ENCODE measurements at regions not wholly inside any gene's neighbourhood (a gene's known extent, or its start where the extent isn't known, plus 50 kb on each side); places are given as distances from the start of the nearest gene placed in this dataset.

GRCh38 chr2:208879666-208880065 lies 473.1 kb downstream of the PTH2R start:
- no peak for DNase-seq (ENCODE audit: low read depth in 1 of 2, low spot score in 2 of 2)
- H3K23ac ChIP-seq (ENCODE audit: insufficient read length), result no peak overlapping the region
- H4K5ac ChIP-seq (ENCODE audit: insufficient read length, low read depth, low read length), result no peak overlapping the region
- H3K18ac ChIP-seq (ENCODE audit: extremely low read depth, low read length), result no peak overlapping the region
- H2AFZ ChIP-seq (ENCODE audit: low read length), result no peak overlapping the region
- H3K9ac ChIP-seq (replicated peaks in 1 of 4; ENCODE audit: extremely low read depth in 1 of 4, low read depth in 3 of 4, low read length in 3 of 4), result no peak overlapping the region
- no peak overlapping the region for H2AK5ac ChIP-seq (ENCODE audit: low read depth, low read length)
- H3K4me2 ChIP-seq (ENCODE audit: insufficient read depth in 1 of 2, low read depth in 2 of 2, low read length in 2 of 2), result no peak overlapping the region
- H2BK120ac ChIP-seq (replicated peaks; ENCODE audit: low read depth, low read length), result no peak overlapping the region
- no peak overlapping the region for H2BK20ac ChIP-seq (ENCODE audit: low read length)
- no peak overlapping the region for H2BK5ac ChIP-seq (ENCODE audit: low read depth, low read length)
- no peak overlapping the region for H3K14ac ChIP-seq (ENCODE audit: insufficient read length)
- H3K4me3 ChIP-seq (ENCODE audit: extremely low read depth in 1 of 4, insufficient read depth in 2 of 4, low read depth in 3 of 4, low read length in 4 of 4), result no peak overlapping the region
- no peaks in the 10 kb centered on the region for H3K36me3 ChIP-seq (ENCODE audit: control insufficient read depth in 2 of 4, insufficient read depth in 4 of 4, low read length in 3 of 4)
- FAIRE-seq, result no peak
- H4K8ac ChIP-seq (ENCODE audit: extremely low read depth, insufficient read depth, low read length), result no peak overlapping the region
- WGBS, 2 experiments (ENCODE audit: extremely low coverage in 1 of 2, insufficient coverage in 1 of 2, insufficient read length in 1 of 2, insufficient replicate concordance in 2 of 2, low coverage in 1 of 2, low lambda C conversion rate in 2 of 2, missing lambda C conversion rate in 1 of 2), result 88% methylated on average over 3 of the region's 3 CpGs; no CpG with 5 or more reads in 1 of the 2 experiments
- H3K9me3 ChIP-seq (ENCODE audit: insufficient read depth in 2 of 2, low read depth in 1 of 2, low read length in 1 of 2), result no peaks in the 10 kb centered on the region
- H4K20me1 ChIP-seq (replicated peaks in 1 of 2; ENCODE audit: control insufficient read depth in 1 of 2, insufficient read depth in 2 of 2, low read length in 2 of 2), result no peaks in the 10 kb centered on the region
- no peaks in the 10 kb centered on the region for H3K23me2 ChIP-seq (ENCODE audit: low read depth, low read length)
- no peaks in the 10 kb centered on the region for H3K27me3 ChIP-seq (replicated peaks in 1 of 4; ENCODE audit: control insufficient read depth in 3 of 4, extremely low read depth in 1 of 4, insufficient read depth in 3 of 4, low read length in 3 of 4)
- H4K91ac ChIP-seq (replicated peaks; ENCODE audit: insufficient read length, low read length), result no peak overlapping the region
- ChIA-PET CTCF (ENCODE audit: partially characterized antibody) (interaction anchor here (1.2 kb wide), 1 partner anchor 452 kb away, joined by 3 read pairs; no protein-coding TSS in a partner anchor), POLR2A (ENCODE audit: partially characterized antibody) (no interaction called here)
- H2BK15ac ChIP-seq (ENCODE audit: low read length), result no peak overlapping the region
- TF ChIP-seq MAFK (IDR thresholded peaks at IDR 0.05; ENCODE audit: low read depth, low read length), result no peak
- TF ChIP-seq TAF1 (IDR thresholded peaks at IDR 0.05; ENCODE audit: low read depth, low read length), result no peak
- H2BK12ac ChIP-seq (ENCODE audit: low read depth, low read length), result no peak overlapping the region
- no peak overlapping the region for H3K4ac ChIP-seq (replicated peaks; ENCODE audit: insufficient read length, low read depth, low read length)
- no peak overlapping the region for H3K56ac ChIP-seq (replicated peaks; ENCODE audit: insufficient read length, low read depth, low read length)
- no peak overlapping the region for H3K27ac ChIP-seq (ENCODE audit: low read depth, low read length)
- no peaks in the 10 kb centered on the region for H3K4me1 ChIP-seq (replicated peaks in 1 of 4; ENCODE audit: control insufficient read depth in 3 of 4, insufficient read depth in 4 of 4, low read length in 3 of 4)
- no peaks in the 10 kb centered on the region for H3K79me2 ChIP-seq (ENCODE audit: control insufficient read depth in 1 of 2, insufficient read depth in 2 of 2, low read length in 2 of 2)
- no peaks in the 10 kb centered on the region for H3K79me1 ChIP-seq (ENCODE audit: low read depth, low read length)
